ENCODE measurements at regions not wholly inside any gene's neighbourhood (a gene's known extent, or its start where the extent isn't known, plus 50 kb on each side); places are given as distances from the start of the nearest gene placed in this dataset. TPM values are rescaled to one million over a fixed set of nuclear protein-coding genes. Genes with fewer than 3 reads are reported as not detected.

Small RNAs in the stretch of these regions (small RNA-seq; reads per million reads assigned to genes)
- gene AF246928.1, result not detected
- not detected for gene CYCSP42
- not detected for gene RNU6-1326P

Data from frontal cortex (tissue), 1 donor.